ENCODE measurements at regions not wholly inside any gene's neighbourhood (a gene's known extent, or its start where the extent isn't known, plus 50 kb on each side); places are given as distances from the start of the nearest gene placed in this dataset.
A peak's percentile ranks its signal among the peaks of the same experiment; 100 is the strongest.

- H3K27ac ChIP-seq: no peak overlapping the region
- H3K36me3 ChIP-seq: no peaks in the 10 kb centered on the region
- no peak overlapping the region for H3K4me3 ChIP-seq
- TF ChIP-seq CTCF (IDR thresholded peaks at IDR 0.05): no peak
- no peaks in the 10 kb centered on the region for H3K27me3 ChIP-seq
- no peaks in the 10 kb centered on the region for H3K9me3 ChIP-seq
- ATAC-seq (no peak), DNase-seq (no peak)
- H3K4me1 ChIP-seq: no peaks in the 10 kb centered on the region
- intact Hi-C loops (cut with DNase I): no loop called here
Observed at GRCh38 chr2:66202586-66202985, 232.3 kb upstream of the MEIS1 start.

GRCh38 chr2:66201242-66201641 lies 233.7 kb upstream of the MEIS1 start:
- no peak overlapping the region for H3K27ac ChIP-seq
- TF ChIP-seq CTCF (IDR thresholded peaks at IDR 0.05): no peak
- no peaks in the 10 kb centered on the region for H3K27me3 ChIP-seq
- H3K36me3 ChIP-seq: no peaks in the 10 kb centered on the region
- H3K4me1 ChIP-seq: no peaks in the 10 kb centered on the region
- H3K4me3 ChIP-seq: no peak overlapping the region
- intact Hi-C loops (cut with DNase I): no loop called here
- ATAC-seq (no peak), DNase-seq (no peak)
- no peaks in the 10 kb centered on the region for H3K9me3 ChIP-seq

- DNase-seq (no peak), ATAC-seq (no peak)
- TF ChIP-seq CTCF (IDR thresholded peaks at IDR 0.05): no peak
- no peak overlapping the region for H3K4me3 ChIP-seq
- H3K27ac ChIP-seq: no peak overlapping the region
- H3K27me3 ChIP-seq: no peaks in the 10 kb centered on the region
- H3K9me3 ChIP-seq: no peaks in the 10 kb centered on the region
- intact Hi-C loops (cut with DNase I): no loop called here
- H3K4me1 ChIP-seq: no peaks in the 10 kb centered on the region
- H3K36me3 ChIP-seq: no peaks in the 10 kb centered on the region
Observed at GRCh38 chr2:66198873-66199272, 236.1 kb upstream of the MEIS1 start.

- DNase-seq (no peak), ATAC-seq (no peak)
- no peak overlapping the region for H3K4me3 ChIP-seq
- intact Hi-C loops (cut with DNase I): no loop called here
- H3K9me3 ChIP-seq: no peaks in the 10 kb centered on the region
- H3K27ac ChIP-seq: no peak overlapping the region
- no peaks in the 10 kb centered on the region for H3K36me3 ChIP-seq
- TF ChIP-seq CTCF (IDR thresholded peaks at IDR 0.05): no peak
- H3K4me1 ChIP-seq: no peaks in the 10 kb centered on the region
- no peaks in the 10 kb centered on the region for H3K27me3 ChIP-seq
Observed at GRCh38 chr2:66192888-66193287, 242.0 kb upstream of the MEIS1 start.

GRCh38 chr2:66191311-66191710 lies 243.6 kb upstream of the MEIS1 start:
- intact Hi-C loops (cut with DNase I): no loop called here
- no peak for ATAC-seq
- Histone ChIP-seq H3K36me3 (no peaks in the 10 kb centered on the region), H3K4me1 (peaks cover 5% of the 10 kb centered on the region), H3K27me3 (no peaks in the 10 kb centered on the region), H3K9me3 (no peaks in the 10 kb centered on the region), H3K4me3 (no peak overlapping the region), H3K27ac (no peak overlapping the region)
- DNase-seq: no peak
- no peak for TF ChIP-seq CTCF (IDR thresholded peaks at IDR 0.05)

- Histone ChIP-seq H3K36me3 (no peaks in the 10 kb centered on the region), H3K27me3 (no peaks in the 10 kb centered on the region), H3K9me3 (no peaks in the 10 kb centered on the region), H3K27ac (no peak overlapping the region), H3K4me3 (no peak overlapping the region), H3K4me1 (peaks cover 5% of the 10 kb centered on the region)
- TF ChIP-seq CTCF (IDR thresholded peaks at IDR 0.05): no peak
- intact Hi-C loops (cut with DNase I): no loop called here
- DNase-seq: no peak
- peak; percentile 54 for ATAC-seq
Observed at GRCh38 chr2:66189553-66189952, 245.4 kb upstream of the MEIS1 start.

Data from upper lobe of right lung (tissue), 1 donor.